ENCODE measurements at regions not wholly inside any gene's neighbourhood (a gene's known extent, or its start where the extent isn't known, plus 50 kb on each side); places are given as distances from the start of the nearest gene placed in this dataset.

DNA sequence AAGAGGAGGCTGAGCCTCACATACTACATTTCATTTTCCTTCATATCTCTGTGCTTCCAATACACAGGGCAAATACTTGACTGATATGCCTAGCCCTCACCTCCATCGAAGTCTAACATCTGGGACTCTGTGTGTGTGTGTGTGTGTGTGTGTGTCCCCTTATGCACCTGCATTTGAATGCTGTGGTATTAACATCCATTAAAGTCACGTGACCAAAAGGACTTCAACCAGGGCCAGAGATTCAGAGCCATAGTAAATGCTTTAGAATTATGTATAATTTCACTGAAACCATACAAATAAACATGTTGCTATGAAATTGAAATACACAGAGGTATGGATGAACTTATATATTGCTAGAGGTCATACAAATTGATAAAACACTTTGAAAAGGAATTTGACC lies 165.8 kb upstream of the SEMA6D start:
- Histone ChIP-seq H3K27me3 (no peaks in the 10 kb centered on the region), H3K4me3 (replicated peaks in 1 of 3) (no peak overlapping the region), H3K4me1 (peaks cover 4 to 7% of the 10 kb centered on the region in 2 donors), H3K9me3 (no peaks in the 10 kb centered on the region), H3K27ac (no peak overlapping the region), H3K36me3 (no peaks in the 10 kb centered on the region)
- TF ChIP-seq, protein P1, sequence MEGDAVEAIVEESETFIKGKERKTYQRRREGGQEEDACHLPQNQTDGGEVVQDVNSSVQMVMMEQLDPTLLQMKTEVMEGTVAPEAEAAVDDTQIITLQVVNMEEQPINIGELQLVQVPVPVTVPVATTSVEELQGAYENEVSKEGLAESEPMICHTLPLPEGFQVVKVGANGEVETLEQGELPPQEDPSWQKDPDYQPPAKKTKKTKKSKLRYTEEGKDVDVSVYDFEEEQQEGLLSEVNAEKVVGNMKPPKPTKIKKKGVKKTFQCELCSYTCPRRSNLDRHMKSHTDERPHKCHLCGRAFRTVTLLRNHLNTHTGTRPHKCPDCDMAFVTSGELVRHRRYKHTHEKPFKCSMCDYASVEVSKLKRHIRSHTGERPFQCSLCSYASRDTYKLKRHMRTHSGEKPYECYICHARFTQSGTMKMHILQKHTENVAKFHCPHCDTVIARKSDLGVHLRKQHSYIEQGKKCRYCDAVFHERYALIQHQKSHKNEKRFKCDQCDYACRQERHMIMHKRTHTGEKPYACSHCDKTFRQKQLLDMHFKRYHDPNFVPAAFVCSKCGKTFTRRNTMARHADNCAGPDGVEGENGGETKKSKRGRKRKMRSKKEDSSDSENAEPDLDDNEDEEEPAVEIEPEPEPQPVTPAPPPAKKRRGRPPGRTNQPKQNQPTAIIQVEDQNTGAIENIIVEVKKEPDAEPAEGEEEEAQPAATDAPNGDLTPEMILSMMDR (IDR thresholded peaks at IDR 0.05) = no peak
- TF ChIP-seq POLR2A (IDR thresholded peaks at IDR 0.05) = no peak
- no peak for DNase-seq
- intact Hi-C loops (cut with DNase I) = no loop called here
- WGBS, 2 donors = 89 to 94% methylated on average over 2 of the region's 2 CpGs

DNA sequence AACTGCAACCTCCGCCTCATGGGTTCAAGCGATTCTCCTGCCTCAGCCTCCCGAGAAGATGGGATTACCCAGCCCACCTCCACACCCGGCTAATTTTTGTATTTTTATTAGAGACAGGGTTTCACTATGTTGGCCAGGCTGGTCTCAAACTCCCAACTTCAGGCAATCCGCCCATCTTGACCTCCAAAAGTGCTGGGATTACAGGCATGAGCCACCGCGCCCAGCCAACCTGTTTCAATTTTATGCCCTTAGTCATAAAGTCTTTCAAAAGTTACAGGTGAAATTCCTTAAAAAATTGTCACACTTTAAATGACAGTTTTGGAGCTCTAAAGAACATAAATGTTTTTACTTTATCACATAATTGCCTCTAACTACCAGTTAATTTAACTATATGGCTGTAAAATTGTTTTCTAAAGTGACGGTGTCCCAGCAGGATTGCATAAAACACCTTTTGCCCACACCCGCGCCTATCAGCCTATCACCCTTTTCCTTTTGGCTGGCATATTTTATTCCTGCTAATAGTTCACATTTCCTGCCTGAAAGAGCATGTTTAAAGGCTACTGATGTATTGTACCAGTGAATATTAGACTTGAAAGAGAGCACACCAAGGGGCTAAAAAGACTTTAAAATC lies 164.2 kb upstream of the SEMA6D start:
- H3K4me3 ChIP-seq (replicated peaks in 1 of 3) = no peak overlapping the region
- TF ChIP-seq, protein P1 (IDR thresholded peaks at IDR 0.05) = no peak
- TF ChIP-seq POLR2A (IDR thresholded peaks at IDR 0.05) = no peak
- 91 to 92% methylated on average over 10 of the region's 10 CpGs for WGBS, 2 donors
- no peaks in the 10 kb centered on the region for H3K27me3 ChIP-seq
- H3K27ac ChIP-seq = no peak overlapping the region
- no peak for DNase-seq
- no peaks in the 10 kb centered on the region for H3K36me3 ChIP-seq
- peaks cover 2 to 5% of the 10 kb centered on the region in 2 donors for H3K4me1 ChIP-seq
- H3K9me3 ChIP-seq = no peaks in the 10 kb centered on the region
- intact Hi-C loops (cut with DNase I) = no loop called here

DNA sequence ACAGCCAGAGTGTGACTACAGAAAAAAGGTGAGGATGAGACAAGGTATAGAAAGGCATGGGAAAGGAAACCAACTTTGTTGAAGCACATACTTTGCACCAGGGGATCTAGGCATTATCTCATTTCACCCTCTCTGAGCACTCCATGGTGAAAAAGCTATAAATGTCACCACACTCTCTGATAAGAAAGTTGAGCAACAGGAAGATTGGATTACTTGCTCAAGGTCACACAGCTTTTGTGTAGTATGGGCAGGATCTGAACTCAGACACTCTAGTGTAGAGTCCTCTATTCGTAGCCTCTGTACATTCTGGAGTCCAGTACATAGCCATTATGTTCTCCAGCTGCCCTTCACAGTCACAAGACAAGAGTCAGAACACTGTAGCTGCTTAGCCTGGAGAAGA lies 163.4 kb upstream of the SEMA6D start:
- 79 to 88% methylated on average over 1 of the region's 1 CpG for WGBS, 2 donors
- intact Hi-C loops (cut with DNase I) = no loop called here
- TF ChIP-seq, protein P1 (IDR thresholded peaks at IDR 0.05) = no peak
- no peak for TF ChIP-seq POLR2A (IDR thresholded peaks at IDR 0.05)

DNA sequence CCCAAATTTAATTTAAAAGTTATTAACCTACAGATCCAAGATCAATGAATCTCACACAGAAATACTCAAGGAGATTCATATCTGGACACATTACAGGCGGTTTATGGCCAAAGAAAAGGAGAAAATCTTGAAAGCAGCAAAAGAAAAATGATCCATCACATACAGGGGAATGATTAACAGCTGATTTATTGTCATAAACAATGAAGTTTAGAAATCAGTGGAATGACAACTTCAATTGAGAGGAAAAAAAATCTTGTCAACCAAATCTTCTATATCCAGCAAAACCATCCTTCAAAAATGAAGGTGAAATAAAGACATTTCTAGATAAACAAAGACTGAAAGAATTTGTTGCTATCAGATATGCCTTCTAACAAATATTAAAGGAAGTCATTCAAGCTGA lies 156.2 kb upstream of the SEMA6D start:
- no peaks in the 10 kb centered on the region for H3K9me3 ChIP-seq
- H3K4me3 ChIP-seq (replicated peaks in 1 of 3) = no peak overlapping the region
- intact Hi-C loops (cut with DNase I) = no loop called here
- WGBS, 2 donors = 70 to 84% methylated on average over 1 of the region's 1 CpG
- H3K36me3 ChIP-seq = no peaks in the 10 kb centered on the region
- H3K4me1 ChIP-seq = no peaks in the 10 kb centered on the region
- H3K27ac ChIP-seq = no peak overlapping the region
- no peak for DNase-seq
- TF ChIP-seq, protein P1 (IDR thresholded peaks at IDR 0.05) = no peak
- no peak for TF ChIP-seq POLR2A (IDR thresholded peaks at IDR 0.05)
- H3K27me3 ChIP-seq = no peaks in the 10 kb centered on the region

More for the DNA sequence above, 163.4 kb upstream of the SEMA6D start:
- H3K36me3 ChIP-seq = no peaks in the 10 kb centered on the region
- no peaks in the 10 kb centered on the region for H3K9me3 ChIP-seq
- no peak for DNase-seq
- no peak overlapping the region for H3K4me3 ChIP-seq (replicated peaks in 1 of 3)
- H3K27me3 ChIP-seq = no peaks in the 10 kb centered on the region
- H3K27ac ChIP-seq = no peak overlapping the region
- H3K4me1 ChIP-seq = no peaks in the 10 kb centered on the region

DNA sequence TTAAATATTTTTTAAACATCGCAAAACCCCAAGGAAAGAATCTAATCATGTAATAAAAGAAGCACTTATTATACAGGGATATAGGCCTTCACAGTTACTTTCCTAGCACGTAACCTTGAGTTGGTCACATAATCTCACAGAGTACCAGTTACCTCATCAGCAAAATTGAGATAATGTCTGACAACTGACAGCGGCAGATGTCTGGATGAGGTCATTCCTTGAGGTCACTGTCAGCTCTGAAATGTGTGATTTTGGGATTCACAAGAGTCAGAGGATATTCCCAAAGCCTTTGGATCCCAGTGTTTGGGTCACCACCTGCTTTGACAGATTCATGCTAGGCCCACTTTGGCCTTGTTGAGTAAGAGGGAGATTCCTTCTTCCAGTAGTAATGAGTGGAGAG lies 151.4 kb upstream of the SEMA6D start:
- TF ChIP-seq POLR2A (IDR thresholded peaks at IDR 0.05) = no peak
- TF ChIP-seq, protein P1 (IDR thresholded peaks at IDR 0.05) = no peak
- 78 to 85% methylated on average over 3 of the region's 3 CpGs for WGBS, 2 donors
- Histone ChIP-seq H3K4me1 (peaks cover 0 to 2% of the 10 kb centered on the region in 2 donors), H3K9me3 (no peaks in the 10 kb centered on the region), H3K27ac (no peak overlapping the region), H3K4me3 (replicated peaks in 1 of 3) (no peak overlapping the region), H3K27me3 (no peaks in the 10 kb centered on the region), H3K36me3 (no peaks in the 10 kb centered on the region)
- intact Hi-C loops (cut with DNase I) = no loop called here
- DNase-seq = no peak

All from thyroid gland (tissue), 4 donors.